Lower leg skin (tissue), 3 donors: ENCODE measurements at regions not wholly inside any gene's neighbourhood (a gene's known extent, or its start where the extent isn't known, plus 50 kb on each side); places are given as distances from the start of the nearest gene placed in this dataset.
"Not testable (repeated sequence)": the region's sequence is repeated elsewhere in the genome, so short reads cannot be mapped to it uniquely, and the experiment has no call there.

Experiments
- POLR2A ChIP-seq, 2 donors: fragments of 450-650 bp; IDR thresholded peaks; one replicate each; pipeline ENCODE4 v1.6.1; 2016 to 2017; ENCODE audit warnings: antibody characterized with exemption in 2 of 2, mild to moderate bottlenecking in 1 of 2, moderate library complexity in 1 of 2
- TF ChIP-seq, protein P1 (sequence below), 3 donors: fragments of 450-650 bp; IDR thresholded peaks; one replicate each; pipeline ENCODE4 v1.5.1; 2016; ENCODE audit warnings: antibody characterized with exemption in 3 of 3, mild to moderate bottlenecking in 3 of 3, moderate library complexity in 2 of 3

DNA sequence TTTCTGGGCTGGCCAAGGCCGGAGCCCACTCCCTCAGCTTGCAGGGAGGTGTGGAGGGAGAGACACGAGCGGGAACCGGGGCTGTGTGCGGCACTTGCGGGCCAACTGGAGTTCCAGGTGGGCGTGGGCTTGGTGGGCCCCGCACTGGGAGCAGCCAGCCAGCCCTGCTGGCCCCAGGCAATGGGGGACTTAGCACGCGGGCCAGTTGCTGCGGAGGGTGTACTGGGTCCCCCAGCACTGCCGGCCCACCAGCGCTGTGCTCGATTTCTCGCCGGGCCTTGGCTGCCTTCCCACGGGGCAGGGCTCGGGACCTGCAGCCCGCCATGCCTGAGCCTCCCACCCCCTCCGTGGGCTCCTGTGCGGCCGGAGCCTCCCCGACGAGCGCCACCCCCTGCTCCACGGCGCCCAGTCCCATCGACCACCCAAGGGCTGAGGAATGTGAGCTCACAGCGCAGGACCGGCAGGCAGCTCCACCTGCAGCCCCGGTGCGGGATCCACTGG, 300.1 kb downstream of the SLC7A11 start:
- TF ChIP-seq, protein P1, sequence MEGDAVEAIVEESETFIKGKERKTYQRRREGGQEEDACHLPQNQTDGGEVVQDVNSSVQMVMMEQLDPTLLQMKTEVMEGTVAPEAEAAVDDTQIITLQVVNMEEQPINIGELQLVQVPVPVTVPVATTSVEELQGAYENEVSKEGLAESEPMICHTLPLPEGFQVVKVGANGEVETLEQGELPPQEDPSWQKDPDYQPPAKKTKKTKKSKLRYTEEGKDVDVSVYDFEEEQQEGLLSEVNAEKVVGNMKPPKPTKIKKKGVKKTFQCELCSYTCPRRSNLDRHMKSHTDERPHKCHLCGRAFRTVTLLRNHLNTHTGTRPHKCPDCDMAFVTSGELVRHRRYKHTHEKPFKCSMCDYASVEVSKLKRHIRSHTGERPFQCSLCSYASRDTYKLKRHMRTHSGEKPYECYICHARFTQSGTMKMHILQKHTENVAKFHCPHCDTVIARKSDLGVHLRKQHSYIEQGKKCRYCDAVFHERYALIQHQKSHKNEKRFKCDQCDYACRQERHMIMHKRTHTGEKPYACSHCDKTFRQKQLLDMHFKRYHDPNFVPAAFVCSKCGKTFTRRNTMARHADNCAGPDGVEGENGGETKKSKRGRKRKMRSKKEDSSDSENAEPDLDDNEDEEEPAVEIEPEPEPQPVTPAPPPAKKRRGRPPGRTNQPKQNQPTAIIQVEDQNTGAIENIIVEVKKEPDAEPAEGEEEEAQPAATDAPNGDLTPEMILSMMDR (IDR thresholded peaks at IDR 0.05): not testable (repeated sequence)
- not testable (repeated sequence) for TF ChIP-seq POLR2A (IDR thresholded peaks at IDR 0.05)
